ENCODE measurements at regions not wholly inside any gene's neighbourhood (a gene's known extent, or its start where the extent isn't known, plus 50 kb on each side); places are given as distances from the start of the nearest gene placed in this dataset.

GRCh38 chr15:77549576-77550288, 83.0 kb downstream of the LINGO1 start:
- no peak for TF ChIP-seq EGR1 (IDR thresholded peaks at IDR 0.05)
- TF ChIP-seq EP300 (IDR thresholded peaks at IDR 0.05; ENCODE audit: borderline replicate concordance): no peak
- TF ChIP-seq RAD21 (IDR thresholded peaks at IDR 0.05; ENCODE audit: low read depth): no peak
- no peak for TF ChIP-seq REST (IDR thresholded peaks at IDR 0.05; ENCODE audit: low read depth)
- no peak for TF ChIP-seq CEBPB (IDR thresholded peaks at IDR 0.05)
- no peak for TF ChIP-seq MAX (IDR thresholded peaks at IDR 0.05)
- TF ChIP-seq TAF1 (IDR thresholded peaks at IDR 0.05; ENCODE audit: low read depth): no peak
- no peak for TF ChIP-seq USF1 (IDR thresholded peaks at IDR 0.05)
- TF ChIP-seq NFIC (IDR thresholded peaks at IDR 0.05): no peak
- TF ChIP-seq CREB1 (IDR thresholded peaks at IDR 0.05; ENCODE audit: low read depth): no peak
- no peak for TF ChIP-seq FOXM1 (IDR thresholded peaks at IDR 0.05; ENCODE audit: borderline replicate concordance, low read depth)
- TF ChIP-seq YY1 (IDR thresholded peaks at IDR 0.05; ENCODE audit: low read depth): no peak
